SK-N-SH (cell line): ENCODE measurements at regions not wholly inside any gene's neighbourhood (a gene's known extent, or its start where the extent isn't known, plus 50 kb on each side); places are given as distances from the start of the nearest gene placed in this dataset.

Experiments
- CTCF ChIA-PET: fragments of 300-600, 350-600 bp; formaldehyde crosslinking; extraction: SDS; loops from one replicate; lab custom pipeline; 2021; lab: Yijun Ruan, JAX
- POLR2A ChIA-PET: fragments of 350-600 bp; sonication (Branson Sonifier 250); formaldehyde crosslinking; extraction: SDS; loops from one replicate; lab custom pipeline; 2020; ENCODE audit warnings: antibody characterized with exemption, inconsistent platforms; lab: Yijun Ruan, JAX
- DNase-seq: peaks from one replicate; pipeline ENCODE4 v3.0.0; 2012
- H2AFZ ChIP-seq: fragments of 200-600 bp; sonication (generic); 2 replicates; pipeline ENCODE4 v1.8.1; 2016; ENCODE audit warnings: antibody characterized with exemption, mild to moderate bottlenecking, low read depth
- H3F3A ChIP-seq: fragments of 200-600 bp; sonication (generic); replicated peaks from 2 replicates; pipeline ENCODE3; 2016; ENCODE audit warnings: antibody characterized with exemption, mild to moderate bottlenecking; ENCODE audit not compliant: insufficient read depth
- H3K27ac ChIP-seq, 2 experiments: fragments of 200-500 bp in 1 of 2; fragments of 200-600 bp in 1 of 2; sonication (Bioruptor generic) in 1 of 2; sonication (generic), shearing (Covaris generic) in 1 of 2; 2 replicates each; pipeline versions ENCODE4 v1.5.1 to v1.6.1; 2014 to 2016; ENCODE audit warnings: low read depth in 2 of 2, inconsistent platforms in 1 of 2, low read length in 1 of 2, mild to moderate bottlenecking in 1 of 2, mixed read lengths in 1 of 2
- H3K27me3 ChIP-seq: fragments of 200-600 bp; sonication (generic), shearing (Covaris generic); 2 replicates; pipeline ENCODE4 v1.6.1; 2016; ENCODE audit warnings: mixed run types; ENCODE audit not compliant: insufficient read depth
- H3K36me3 ChIP-seq, 2 experiments: fragments of 200-500 bp in 1 of 2; fragments of 200-600 bp in 1 of 2; sonication (Bioruptor generic) in 1 of 2; sonication (generic) in 1 of 2; replicated peaks in 1 of 2; 2 replicates each; pipeline versions ENCODE3 to v1.5.1; 2014 to 2016; ENCODE audit warnings: low read length in 1 of 2, mild to moderate bottlenecking in 1 of 2; ENCODE audit not compliant: insufficient read depth in 2 of 2, control insufficient read depth in 1 of 2
- H3K4me1 ChIP-seq, 2 experiments: fragments of 200-500 bp in 1 of 2; fragments of 200-600 bp in 1 of 2; sonication (Bioruptor generic) in 1 of 2; sonication (generic), shearing (Covaris generic) in 1 of 2; 2 replicates each; pipeline versions ENCODE4 v1.5.1 to v1.6.1; 2014 to 2016; ENCODE audit warnings: low read depth in 1 of 2, low read length in 1 of 2, mixed run types in 1 of 2; ENCODE audit not compliant: insufficient read depth in 2 of 2, control insufficient read depth in 1 of 2
- H3K4me2 ChIP-seq: fragments of 200-600 bp; sonication (generic), shearing (Covaris generic); 2 replicates; pipeline ENCODE4 v1.6.1; 2017; ENCODE audit warnings: mixed run types
- H3K4me3 ChIP-seq, 2 experiments: fragments of 200-500 bp in 1 of 2; fragments of 200-600 bp in 1 of 2; sonication (Bioruptor generic) in 1 of 2; sonication (generic), shearing (Covaris generic) in 1 of 2; 2 replicates each; pipeline versions ENCODE4 v1.5.1 to v1.8.1; 2014 to 2016; ENCODE audit warnings: low read depth in 2 of 2, inconsistent platforms in 1 of 2, low read length in 1 of 2, mild to moderate bottlenecking in 1 of 2, mixed read lengths in 1 of 2, moderate library complexity in 1 of 2
- H3K79me2 ChIP-seq: fragments of 200-600 bp; sonication (generic); 2 replicates; pipeline ENCODE4 v1.8.1; 2017; ENCODE audit warnings: mild to moderate bottlenecking; ENCODE audit not compliant: insufficient read depth
- H3K9ac ChIP-seq: fragments of 200-600 bp; sonication (generic); 2 replicates; pipeline ENCODE4 v1.6.1; 2017; ENCODE audit warnings: mixed run types
- H3K9me2 ChIP-seq: fragments of 200-600 bp; sonication (generic); 2 replicates; pipeline ENCODE4 v1.6.1; 2017; ENCODE audit warnings: mixed run types
- H3K9me3 ChIP-seq: fragments of 200-600 bp; sonication (generic); 2 replicates; pipeline ENCODE4 v1.6.1; 2017; ENCODE audit warnings: mixed run types, mild to moderate bottlenecking, moderate library complexity
- H4K20me1 ChIP-seq: fragments of 200-600 bp; sonication (generic); 2 replicates; pipeline ENCODE4 v1.6.1; 2017; ENCODE audit warnings: mild to moderate bottlenecking, mixed run types; ENCODE audit not compliant: insufficient read depth
- CHD2 ChIP-seq: fragments of 150-350 bp; IDR thresholded peaks from 2 replicates; pipeline ENCODE4 v1.6.1; 2018; ENCODE audit warnings: low read length; ENCODE audit not compliant: partially characterized antibody
- CTCF ChIP-seq: fragments of 200-600 bp; sonication (generic); IDR thresholded peaks from 2 replicates; pipeline ENCODE4 v1.6.1; 2017; ENCODE audit warnings: antibody characterized with exemption, mild to moderate bottlenecking, moderate library complexity
- ELF1 ChIP-seq: IDR thresholded peaks from 2 replicates; pipeline ENCODE4 v1.4.0; 2012
- EZH2phosphoT487 ChIP-seq: fragments of 200-600 bp; sonication (generic); IDR thresholded peaks from 2 replicates; pipeline ENCODE4 v1.6.1; 2017; ENCODE audit warnings: low read depth, mixed run types, mild to moderate bottlenecking, antibody characterized with exemption, moderate library complexity, borderline replicate concordance
- FOSL2 ChIP-seq: IDR thresholded peaks from 2 replicates; pipeline ENCODE4 v1.4.0; 2012; ENCODE audit warnings: low read depth, mild to moderate bottlenecking, moderate library complexity, borderline replicate concordance
- FOXJ3 ChIP-seq: sonication (generic); formaldehyde crosslinking; IDR thresholded peaks from 2 replicates; pipeline ENCODE4 v1.5.1; 2020; ENCODE audit warnings: mild to moderate bottlenecking, missing genetic modification reagents
- GABPA ChIP-seq: IDR thresholded peaks from 2 replicates; pipeline ENCODE4 v1.4.0; 2012; ENCODE audit warnings: low read depth, mild to moderate bottlenecking
- IRF3 ChIP-seq: fragments of 150-350 bp; IDR thresholded peaks from 2 replicates; pipeline ENCODE4 v1.6.1; 2016; ENCODE audit warnings: mild to moderate bottlenecking, low read depth, low read length
- NFIC ChIP-seq: IDR thresholded peaks from 2 replicates; pipeline ENCODE4 v1.4.0; 2012; ENCODE audit warnings: borderline replicate concordance
- PBX3 ChIP-seq: IDR thresholded peaks from 2 replicates; pipeline ENCODE4; 2012
- RCOR1 ChIP-seq: fragments of 150-350 bp; IDR thresholded peaks from 2 replicates; pipeline ENCODE4 v1.6.1; 2017; ENCODE audit warnings: antibody characterized with exemption, low read length
- REST ChIP-seq: IDR thresholded peaks from 2 replicates; pipeline ENCODE4 v1.6.1; 2012; ENCODE audit warnings: mild to moderate bottlenecking, low read depth, low read length, moderate library complexity
- TEAD4 ChIP-seq: IDR thresholded peaks from 2 replicates; pipeline ENCODE4 v1.4.0; 2012; ENCODE audit warnings: mild to moderate bottlenecking, borderline replicate concordance; ENCODE audit not compliant: insufficient read depth
- USF2 ChIP-seq: fragments of 150-350 bp; IDR thresholded peaks from 2 replicates; pipeline ENCODE4 v1.6.1; 2017; ENCODE audit warnings: antibody characterized with exemption, low read length, low read depth, borderline replicate concordance
- ZBTB33 ChIP-seq: IDR thresholded peaks from 2 replicates; pipeline ENCODE4 v1.4.0; 2012; ENCODE audit warnings: low read depth, borderline replicate concordance
- WGBS: methylation state at CpG from one replicate; pipeline ENCODE4 v1.1.6; 2017; ENCODE audit warnings: low lambda C conversion rate; 5-methylcytosine and 5-hydroxymethylcytosine counted together

- Histone ChIP-seq H3K36me3 (no peaks in the 10 kb centered on the region), H3K27ac (no peak overlapping the region), H3K4me2 (no peak overlapping the region), H3F3A (no peaks in the 10 kb centered on the region), H4K20me1 (no peaks in the 10 kb centered on the region), H3K4me1 (no peaks in the 10 kb centered on the region; a peak in 1 of 4 replicates), H3K9ac (no peak overlapping the region), H3K79me2 (no peaks in the 10 kb centered on the region), H3K27me3 (0 out of 2 replicates have a peak, but pooled peaks cover 4% of the 10 kb centered on the region), H3K4me3 (no peak overlapping the region), H3K9me2 (no peaks in the 10 kb centered on the region), H3K9me3 (no peaks in the 10 kb centered on the region), H2AFZ (no peak overlapping the region)
- DNase-seq: no peak
- TF ChIP-seq CHD2: no peak
- no peak for TF ChIP-seq REST
- no peak for TF ChIP-seq ZBTB33
- TF ChIP-seq RCOR1: no peak
- TF ChIP-seq NFIC: no peak
- no peak for TF ChIP-seq USF2
- TF ChIP-seq IRF3: no peak
- TF ChIP-seq FOSL2: no peak
- no peak for TF ChIP-seq FOXJ3 (CRISPR knock-in tag)
- no peak for TF ChIP-seq EZH2phosphoT487
- no peak for TF ChIP-seq GABPA
- no peak for TF ChIP-seq CTCF
- no peak for TF ChIP-seq ELF1
- TF ChIP-seq TEAD4: no peak
- no peak for TF ChIP-seq PBX3
- ChIA-PET POLR2A (no interaction called here), CTCF (no interaction called here)
- 50% methylated on average over 1 of the region's 1 CpG for WGBS
Measured at GRCh38 chr17:36840796-36841195, 96.5 kb upstream of the LHX1 start.
